Stimulated activated CD8-positive, alpha-beta memory T cell treated with anti-CD3 and anti-CD28 coated beads, Interleukin-15, amount 100 ng/mL, for 24 hours (primary cell): ENCODE measurements at regions not wholly inside any gene's neighbourhood (a gene's known extent, or its start where the extent isn't known, plus 50 kb on each side); places are given as distances from the start of the nearest gene placed in this dataset.

Source experiments
- DNase-seq: peaks from one replicate; pipeline ENCODE4 v3.0.0-alpha.2; 2020; ENCODE audit warnings: low read depth

GRCh38 chr1:224846119-224846907 is 83.2 kb upstream of the DNAH14 start:
- no peak for DNase-seq

GRCh38 chr1:224850446-224850845 is 79.0 kb upstream of the DNAH14 start:
- DNase-seq = no peak

GRCh38 chr1:224851210-224851847 is 78.1 kb upstream of the DNAH14 start:
- DNase-seq = peak; percentile 20

GRCh38 chr1:224851848-224852261 is 77.6 kb upstream of the DNAH14 start:
- no peak for DNase-seq

- DNase-seq = no peak
Measured at GRCh38 chr1:224852901-224853568, 76.4 kb upstream of the DNAH14 start.

- DNase-seq = no peak
Measured at GRCh38 chr1:224856973-224857372, 72.5 kb upstream of the DNAH14 start.

GRCh38 chr1:224859651-224860050 is 69.8 kb upstream of the DNAH14 start:
- DNase-seq = no peak

GRCh38 chr1:224860488-224861338 is 68.8 kb upstream of the DNAH14 start:
- no peak for DNase-seq

- no peak for DNase-seq
Measured at GRCh38 chr1:224861339-224861716, 68.1 kb upstream of the DNAH14 start.

- no peak for DNase-seq
Measured at GRCh38 chr1:224863486-224863885, 66.0 kb upstream of the DNAH14 start.

GRCh38 chr1:224864006-224864405 is 65.5 kb upstream of the DNAH14 start:
- DNase-seq = no peak

GRCh38 chr1:224865510-224865909 is 64.0 kb upstream of the DNAH14 start:
- no peak for DNase-seq

GRCh38 chr1:224866940-224867339 is 62.5 kb upstream of the DNAH14 start:
- DNase-seq = no peak

GRCh38 chr1:224867715-224868114 is 61.8 kb upstream of the DNAH14 start:
- DNase-seq = no peak

GRCh38 chr1:224872832-224873433 is 56.5 kb upstream of the DNAH14 start:
- DNase-seq = no peak

- no peak for DNase-seq
Measured at GRCh38 chr1:224873434-224874369, 55.8 kb upstream of the DNAH14 start.

GRCh38 chr1:224874775-224875174 is 54.7 kb upstream of the DNAH14 start:
- no peak for DNase-seq

GRCh38 chr1:224879162-224879803 is 50.2 kb upstream of the DNAH14 start:
- no peak for DNase-seq
